CD4-positive, alpha-beta T cell (primary cell): ENCODE measurements at regions not wholly inside any gene's neighbourhood (a gene's known extent, or its start where the extent isn't known, plus 50 kb on each side); places are given as distances from the start of the nearest gene placed in this dataset.

Experiments used
- ATAC-seq: fragments of 200-7000 bp; cut with Tn5 transposase; one replicate; pipeline ENCODE4 v1.10.0; 2022; ENCODE audit warnings: mild to moderate bottlenecking; ENCODE audit not compliant: poor library complexity
- CTCF ChIA-PET: fragments of 350-600 bp; sonication (Branson Sonifier 250); formaldehyde crosslinking; loops from one replicate; lab custom pipeline; 2021; ENCODE audit warnings: antibody characterized with exemption, inconsistent platforms; lab: Charles Lee
- POLR2A ChIA-PET: fragments of 350-600 bp; sonication (Branson Sonifier 250); formaldehyde crosslinking; loops from one replicate; lab custom pipeline; 2021; ENCODE audit warnings: antibody characterized with exemption, inconsistent platforms; lab: Charles Lee
- DNase-seq, 14 experiments: peaks; one replicate each; pipeline ENCODE4 v3.0.0-alpha.2; 2013 to 2020; ENCODE audit warnings: mixed read lengths in 2 of 14
- H3K27ac ChIP-seq, 2 donors: one replicate each; pipeline versions ENCODE4 v1.5.1 to v1.7.0; 2013; ENCODE audit warnings: low read length in 2 of 2, low read depth in 1 of 2, mild to moderate bottlenecking in 1 of 2
- H3K27me3 ChIP-seq, 2 experiments: 1 replicate in 1 of 2; 2 replicates in 1 of 2; pipeline versions ENCODE4 v1.6.1 to v1.7.0; 2013; ENCODE audit warnings: low read length in 2 of 2, control low read depth in 1 of 2, mild to moderate bottlenecking in 1 of 2, moderate library complexity in 1 of 2; ENCODE audit not compliant: insufficient read depth in 2 of 2, control insufficient read depth in 1 of 2
- H3K36me3 ChIP-seq: one replicate; pipeline ENCODE4 v1.6.1; 2013; ENCODE audit warnings: low read length, control low read depth; ENCODE audit not compliant: insufficient read depth
- H3K4me1 ChIP-seq: one replicate; pipeline ENCODE4 v1.6.1; 2013; ENCODE audit warnings: low read length, control low read depth; ENCODE audit not compliant: insufficient read depth
- H3K4me3 ChIP-seq: one replicate; pipeline ENCODE4 v1.5.1; 2013; ENCODE audit warnings: mild to moderate bottlenecking, low read length, moderate library complexity
- H3K9me3 ChIP-seq, 2 experiments: 1 replicate in 1 of 2; 2 replicates in 1 of 2; pipeline versions ENCODE4 v1.6.1 to v1.7.0; 2013; ENCODE audit warnings: low read length in 2 of 2, mild to moderate bottlenecking in 2 of 2, control low read depth in 1 of 2, moderate library complexity in 1 of 2; ENCODE audit not compliant: control insufficient read depth in 1 of 2, insufficient read depth in 1 of 2
- H3K27ac Mint-ChIP-seq: one replicate; pipeline ENCODE4 v1.8.0; 2020; ENCODE audit warnings: mixed read lengths
- H3K27me3 Mint-ChIP-seq: one replicate; pipeline ENCODE4 v1.8.0; 2021; ENCODE audit warnings: mixed read lengths
- H3K36me3 Mint-ChIP-seq: one replicate; pipeline ENCODE4 v1.8.0; 2021; ENCODE audit warnings: low read depth, mixed read lengths
- H3K4me1 Mint-ChIP-seq: one replicate; pipeline ENCODE4 v1.8.0; 2021; ENCODE audit warnings: low read depth, mixed read lengths
- H3K4me3 Mint-ChIP-seq: one replicate; pipeline ENCODE4 v1.8.0; 2020; ENCODE audit warnings: mild to moderate bottlenecking, mixed read lengths
- H3K9me3 Mint-ChIP-seq: one replicate; pipeline ENCODE4 v1.8.0; 2020; ENCODE audit warnings: mixed read lengths
- intact Hi-C, 2 experiments: fragments of 100-400 bp; cut with DNase I in 1 of 2; cut with micrococcal nuclease in 1 of 2; formaldehyde crosslinking; loops; one replicate each; pipeline versions ENCODE4 v1.15.1 to v1.9.0; 2023 to 2025; cut with DNase I, micrococcal nuclease
- TF ChIP-seq, protein P1 (sequence below): fragments of 200-600 bp; IDR thresholded peaks from one replicate; pipeline ENCODE4 v1.8.0; 2022; ENCODE audit warnings: antibody characterized with exemption, mild to moderate bottlenecking

DNA sequence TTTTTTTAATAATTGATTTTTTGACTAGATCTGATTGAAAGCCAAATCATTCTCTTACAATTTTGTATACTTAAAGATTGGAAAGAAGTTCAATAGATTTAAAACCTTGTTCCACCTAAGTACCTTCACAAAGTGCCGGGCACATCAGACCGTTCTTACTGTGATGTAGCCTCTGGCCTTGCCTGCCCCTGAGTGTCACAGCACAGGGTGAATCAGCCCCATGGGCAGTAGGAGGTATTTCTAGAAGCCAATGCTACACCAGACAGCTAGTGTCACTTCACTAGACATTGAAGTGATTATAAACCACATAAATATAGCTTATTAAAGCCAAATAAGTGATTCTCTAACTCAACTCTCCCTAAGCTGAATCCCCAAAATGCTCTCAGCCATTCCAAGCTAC lies 131.3 kb downstream of the LACC1 start:
- DNase-seq (no peak), ATAC-seq (no peak)
- ChIA-PET POLR2A (no interaction called here), CTCF (no interaction called here)
- H3K27me3 Mint-ChIP-seq: peaks cover 4% of the 10 kb centered on the region
- no peaks in the 10 kb centered on the region for H3K4me1 Mint-ChIP-seq
- Histone ChIP-seq H3K4me3 (no peak overlapping the region), H3K36me3 (no peaks in the 10 kb centered on the region), H3K9me3 (no peaks in the 10 kb centered on the region), H3K27ac (no peak overlapping the region), H3K4me1 (no peaks in the 10 kb centered on the region), H3K27me3 (no peaks in the 10 kb centered on the region)
- no peak overlapping the region for H3K4me3 Mint-ChIP-seq
- H3K9me3 Mint-ChIP-seq: no peaks in the 10 kb centered on the region
- no peak overlapping the region for H3K27ac Mint-ChIP-seq
- TF ChIP-seq, protein P1, sequence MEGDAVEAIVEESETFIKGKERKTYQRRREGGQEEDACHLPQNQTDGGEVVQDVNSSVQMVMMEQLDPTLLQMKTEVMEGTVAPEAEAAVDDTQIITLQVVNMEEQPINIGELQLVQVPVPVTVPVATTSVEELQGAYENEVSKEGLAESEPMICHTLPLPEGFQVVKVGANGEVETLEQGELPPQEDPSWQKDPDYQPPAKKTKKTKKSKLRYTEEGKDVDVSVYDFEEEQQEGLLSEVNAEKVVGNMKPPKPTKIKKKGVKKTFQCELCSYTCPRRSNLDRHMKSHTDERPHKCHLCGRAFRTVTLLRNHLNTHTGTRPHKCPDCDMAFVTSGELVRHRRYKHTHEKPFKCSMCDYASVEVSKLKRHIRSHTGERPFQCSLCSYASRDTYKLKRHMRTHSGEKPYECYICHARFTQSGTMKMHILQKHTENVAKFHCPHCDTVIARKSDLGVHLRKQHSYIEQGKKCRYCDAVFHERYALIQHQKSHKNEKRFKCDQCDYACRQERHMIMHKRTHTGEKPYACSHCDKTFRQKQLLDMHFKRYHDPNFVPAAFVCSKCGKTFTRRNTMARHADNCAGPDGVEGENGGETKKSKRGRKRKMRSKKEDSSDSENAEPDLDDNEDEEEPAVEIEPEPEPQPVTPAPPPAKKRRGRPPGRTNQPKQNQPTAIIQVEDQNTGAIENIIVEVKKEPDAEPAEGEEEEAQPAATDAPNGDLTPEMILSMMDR: no peak
- intact Hi-C loops: no loop called here
- no peaks in the 10 kb centered on the region for H3K36me3 Mint-ChIP-seq

DNA sequence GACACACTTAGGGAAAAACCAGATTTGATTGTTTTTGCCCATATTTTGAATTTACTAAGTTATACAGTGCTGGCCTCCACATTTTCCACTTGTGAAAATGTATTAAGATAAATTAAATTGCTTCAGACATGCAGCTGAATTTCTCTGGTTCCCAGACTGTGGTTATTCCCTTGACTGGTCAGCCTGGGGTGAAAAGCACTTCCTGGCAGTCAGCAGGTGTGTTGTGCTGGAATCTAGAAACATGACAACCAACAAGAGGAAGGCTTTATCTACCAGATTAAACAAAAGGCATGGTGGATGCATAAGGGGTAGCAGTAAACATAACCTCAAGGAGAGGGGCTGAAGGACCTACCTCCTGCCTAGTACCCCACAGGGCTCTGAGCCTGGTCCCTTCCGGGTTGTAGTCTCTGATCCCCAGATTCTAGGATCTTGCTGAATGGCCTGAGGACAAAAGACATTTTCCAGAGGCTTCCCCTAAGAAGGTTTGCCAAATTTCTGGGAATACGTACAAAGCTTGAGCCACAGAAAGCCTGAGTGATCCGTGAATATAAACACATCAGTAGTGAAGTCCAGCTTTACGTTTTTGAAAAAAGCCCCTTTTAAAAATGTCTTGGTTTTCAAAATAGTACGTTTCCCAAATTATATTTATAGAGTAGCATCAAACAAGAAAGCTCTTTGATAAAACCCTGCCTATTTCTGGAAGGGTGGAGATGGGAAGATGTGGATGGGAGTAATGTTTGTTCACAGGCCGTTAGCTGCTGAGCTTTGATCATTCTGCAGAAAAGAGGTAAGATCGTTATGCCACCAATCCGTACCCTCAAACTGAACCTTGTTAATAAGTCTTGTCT lies 133.4 kb downstream of the LACC1 start:
- Mint-ChIP-seq H3K27ac (no peak overlapping the region), H3K4me3 (no peak overlapping the region), H3K36me3 (no peaks in the 10 kb centered on the region), H3K4me1 (peaks cover 4% of the 10 kb centered on the region), H3K9me3 (no peaks in the 10 kb centered on the region), H3K27me3 (no peaks in the 10 kb centered on the region)
- Histone ChIP-seq H3K27ac (no peak overlapping the region), H3K4me1 (no peaks in the 10 kb centered on the region), H3K9me3 (no peaks in the 10 kb centered on the region), H3K27me3 (no peaks in the 10 kb centered on the region), H3K36me3 (no peaks in the 10 kb centered on the region), H3K4me3 (no peak overlapping the region)
- DNase-seq (no peak), ATAC-seq (no peak)
- TF ChIP-seq, protein P1: no peak
- ChIA-PET POLR2A (no interaction called here), CTCF (no interaction called here)
- intact Hi-C loops: no loop called here

DNA sequence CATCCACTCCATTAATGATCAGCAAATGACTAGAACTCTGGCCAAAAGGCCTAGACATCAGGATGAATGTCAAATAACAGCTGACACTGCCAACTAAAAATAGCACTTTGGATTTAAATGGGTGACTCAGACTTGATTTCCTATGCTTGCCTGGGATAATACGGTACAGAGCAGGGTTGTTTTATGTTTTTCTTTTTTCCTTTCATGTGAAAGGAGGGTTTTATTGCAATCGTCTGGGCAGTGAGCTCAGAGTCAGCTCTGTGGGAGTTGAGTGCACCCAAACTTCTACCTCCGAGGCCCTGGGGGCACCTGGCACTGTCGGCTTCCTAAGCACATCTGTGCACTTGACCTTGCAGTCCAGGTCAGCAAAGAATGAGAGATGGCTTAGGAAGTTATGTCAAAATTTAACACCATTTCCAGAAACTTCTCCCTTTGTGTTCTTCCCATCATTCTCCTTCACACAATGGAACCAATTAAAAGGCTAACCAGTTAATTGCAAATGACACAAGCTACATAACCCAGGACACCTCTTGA lies 134.1 kb downstream of the LACC1 start:
- CTCF ChIA-PET: no interaction called here
- TF ChIP-seq, protein P1: no peak

More for the DNA sequence above, 134.1 kb downstream of the LACC1 start:
- intact Hi-C loops: no loop called here
- Mint-ChIP-seq H3K4me3 (no peak overlapping the region), H3K27me3 (no peaks in the 10 kb centered on the region), H3K36me3 (no peaks in the 10 kb centered on the region), H3K9me3 (no peaks in the 10 kb centered on the region), H3K27ac (no peak overlapping the region), H3K4me1 (peaks cover 4% of the 10 kb centered on the region)
- POLR2A ChIA-PET: no interaction called here
- H3K27ac ChIP-seq: no peak overlapping the region
- H3K9me3 ChIP-seq: no peaks in the 10 kb centered on the region
- ATAC-seq: no peak
- H3K27me3 ChIP-seq: no peaks in the 10 kb centered on the region
- H3K4me3 ChIP-seq: no peak overlapping the region
- H3K4me1 ChIP-seq: no peaks in the 10 kb centered on the region
- DNase-seq: no peak
- no peaks in the 10 kb centered on the region for H3K36me3 ChIP-seq
